ENCODE measurements at regions not wholly inside any gene's neighbourhood (a gene's known extent, or its start where the extent isn't known, plus 50 kb on each side); places are given as distances from the start of the nearest gene placed in this dataset.

DNA sequence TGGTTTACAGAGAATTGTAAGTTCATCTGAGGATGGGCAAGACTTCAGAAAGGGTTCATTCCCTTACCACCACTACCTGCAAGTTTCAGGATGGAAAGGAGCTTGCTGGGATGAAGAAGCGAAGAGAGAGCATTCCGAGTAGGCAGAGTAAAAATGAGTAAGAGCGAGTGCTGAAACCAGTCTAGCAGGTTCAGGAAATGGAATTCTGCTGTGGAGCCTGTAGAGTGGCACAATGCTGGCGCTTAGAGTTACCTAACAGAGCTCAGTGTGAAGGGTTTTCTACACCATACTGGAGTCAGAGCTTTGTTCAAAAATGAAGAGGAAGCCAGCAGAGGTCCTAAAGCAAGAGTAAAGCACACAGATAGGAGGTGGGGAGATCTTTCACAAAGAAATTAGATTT, 179.2 kb upstream of the ZC3H12C start:
- DNase-seq (ENCODE audit: low spot score): no peak
- no peak for TF ChIP-seq CTCF (IDR thresholded peaks at IDR 0.05)
- no peak overlapping the region for H3K27ac ChIP-seq
- H3K36me3 ChIP-seq: no peaks in the 10 kb centered on the region
- peaks cover 0 to 8% of the 10 kb centered on the region in 2 donors for H3K9me3 ChIP-seq
- H3K4me1 ChIP-seq: peaks cover 0 to 6% of the 10 kb centered on the region in 2 donors
- no peaks in the 10 kb centered on the region for H3K27me3 ChIP-seq
- no peak overlapping the region for H3K4me3 ChIP-seq

- Histone ChIP-seq H3K4me3 (no peak overlapping the region), H3K27me3 (no peaks in the 10 kb centered on the region), H3K36me3 (no peaks in the 10 kb centered on the region), H3K27ac (no peak overlapping the region), H3K4me1 (peaks cover 0 to 6% of the 10 kb centered on the region in 2 donors), H3K9me3 (peaks cover 0 to 8% of the 10 kb centered on the region in 2 donors)
- no peak for DNase-seq (ENCODE audit: low spot score)
- no peak for TF ChIP-seq CTCF (IDR thresholded peaks at IDR 0.05)
Observed at GRCh38 chr11:109914809-109915653, 178.2 kb upstream of the ZC3H12C start.

GRCh38 chr11:109926941-109927340, 166.3 kb upstream of the ZC3H12C start:
- Histone ChIP-seq H3K27ac (no peak overlapping the region), H3K27me3 (no peaks in the 10 kb centered on the region), H3K9me3 (peaks cover 0 to 9% of the 10 kb centered on the region in 2 donors), H3K4me3 (no peak overlapping the region), H3K4me1 (no peaks in the 10 kb centered on the region), H3K36me3 (no peaks in the 10 kb centered on the region)
- no peak for DNase-seq (ENCODE audit: low spot score)
- TF ChIP-seq CTCF (IDR thresholded peaks at IDR 0.05): no peak

GRCh38 chr11:109929308-109929707, 163.9 kb upstream of the ZC3H12C start:
- Histone ChIP-seq H3K36me3 (no peaks in the 10 kb centered on the region), H3K4me1 (no peaks in the 10 kb centered on the region), H3K27ac (no peak overlapping the region), H3K27me3 (no peaks in the 10 kb centered on the region), H3K9me3 (peaks cover 0 to 4% of the 10 kb centered on the region in 2 donors), H3K4me3 (no peak overlapping the region)
- no peak for DNase-seq (ENCODE audit: low spot score)
- TF ChIP-seq CTCF (IDR thresholded peaks at IDR 0.05): no peak

GRCh38 chr11:109933126-109933525, 160.1 kb upstream of the ZC3H12C start:
- no peak for TF ChIP-seq CTCF (IDR thresholded peaks at IDR 0.05)
- no peaks in the 10 kb centered on the region for H3K9me3 ChIP-seq
- H3K4me3 ChIP-seq: no peak overlapping the region
- H3K36me3 ChIP-seq: no peaks in the 10 kb centered on the region
- no peaks in the 10 kb centered on the region for H3K27me3 ChIP-seq
- no peaks in the 10 kb centered on the region for H3K4me1 ChIP-seq
- H3K27ac ChIP-seq: no peak overlapping the region
- no peak for DNase-seq (ENCODE audit: low spot score)

- no peaks in the 10 kb centered on the region for H3K4me1 ChIP-seq
- no peaks in the 10 kb centered on the region for H3K9me3 ChIP-seq
- DNase-seq (ENCODE audit: low spot score): no peak
- TF ChIP-seq CTCF (IDR thresholded peaks at IDR 0.05): no peak
- H3K36me3 ChIP-seq: no peaks in the 10 kb centered on the region
- H3K27ac ChIP-seq: no peak overlapping the region
- H3K4me3 ChIP-seq: no peak overlapping the region
- H3K27me3 ChIP-seq: no peaks in the 10 kb centered on the region
Observed at GRCh38 chr11:109934151-109934550, 159.0 kb upstream of the ZC3H12C start.
